OCI-LY1 (cell line): ENCODE measurements at regions not wholly inside any gene's neighbourhood (a gene's known extent, or its start where the extent isn't known, plus 50 kb on each side); places are given as distances from the start of the nearest gene placed in this dataset.

ENCODE experiments used
- H2AFZ ChIP-seq: fragments of 200-600 bp; sonication (generic), shearing (Covaris generic); 2 replicates; pipeline ENCODE4 v1.6.0; 2014; ENCODE audit warnings: antibody characterized with exemption, mild to moderate bottlenecking, low read length
- H3F3A ChIP-seq: fragments of 200-600 bp; sonication (generic), shearing (Covaris generic); 2 replicates; pipeline ENCODE4 v1.6.0; 2014; ENCODE audit warnings: mild to moderate bottlenecking, antibody characterized with exemption, low read length, moderate library complexity; ENCODE audit not compliant: insufficient read depth
- H3K27ac ChIP-seq: fragments of 200-600 bp; sonication (generic); 2 replicates; pipeline ENCODE4 v1.5.1; 2014; ENCODE audit warnings: low read length, mixed run types, mild to moderate bottlenecking, low read depth; ENCODE audit not compliant: poor library complexity, severe bottlenecking
- H3K27me3 ChIP-seq: fragments of 200-600 bp; sonication (generic); 2 replicates; pipeline ENCODE4 v1.6.0; 2014; ENCODE audit warnings: antibody characterized with exemption, mild to moderate bottlenecking, low read length, moderate library complexity; ENCODE audit not compliant: insufficient read depth
- H3K36me3 ChIP-seq: fragments of 200-600 bp; sonication (generic); 2 replicates; pipeline ENCODE4 v1.6.1; 2014; ENCODE audit warnings: mild to moderate bottlenecking, antibody characterized with exemption, low read length, moderate library complexity, mixed read lengths; ENCODE audit not compliant: insufficient read depth
- H3K4me1 ChIP-seq: fragments of 200-600 bp; sonication (generic); 2 replicates; pipeline ENCODE4 v1.5.1; 2014; ENCODE audit warnings: mild to moderate bottlenecking, low read length, moderate library complexity; ENCODE audit not compliant: insufficient read depth, severe bottlenecking
- H3K4me2 ChIP-seq: fragments of 200-600 bp; sonication (generic), shearing (Covaris generic); 2 replicates; pipeline ENCODE4 v1.6.1; 2014; ENCODE audit warnings: low read length
- H3K4me3 ChIP-seq: fragments of 200-600 bp; sonication (generic); 2 replicates; pipeline ENCODE4 v1.5.1; 2014; ENCODE audit warnings: low read length, low read depth, mild to moderate bottlenecking, mixed read lengths; ENCODE audit not compliant: poor library complexity, severe bottlenecking
- H3K79me2 ChIP-seq: fragments of 200-600 bp; shearing (Covaris generic); 2 replicates; pipeline ENCODE4 v1.6.1; 2016; ENCODE audit warnings: mixed run types, low read length, mixed read lengths; ENCODE audit not compliant: insufficient read depth
- H3K9ac ChIP-seq: fragments of 200-600 bp; sonication (generic), shearing (Covaris generic); 2 replicates; pipeline ENCODE4 v1.6.1; 2014; ENCODE audit warnings: mild to moderate bottlenecking, low read length, mixed read lengths
- H3K9me2 ChIP-seq: fragments of 200-600 bp; sonication (generic), shearing (Covaris generic); 2 replicates; pipeline ENCODE4 v1.6.1; 2014; ENCODE audit warnings: low read depth, mild to moderate bottlenecking, low read length, mixed read lengths
- H3K9me3 ChIP-seq: fragments of 200-600 bp; shearing (Covaris generic); 2 replicates; pipeline ENCODE4 v1.6.1; 2014; ENCODE audit warnings: low read length, mixed read lengths
- H4K20me1 ChIP-seq: fragments of 200-600 bp; sonication (generic), shearing (Covaris generic); 2 replicates; pipeline ENCODE4 v1.6.0; 2016; ENCODE audit warnings: mild to moderate bottlenecking, low read length; ENCODE audit not compliant: insufficient read depth
- EZH2 ChIP-seq: fragments of 200-600 bp; sonication (generic), shearing (Covaris generic); IDR thresholded peaks from 2 replicates; pipeline ENCODE4 v1.8.0; 2017; ENCODE audit warnings: borderline replicate concordance, mixed run types, mild to moderate bottlenecking, antibody characterized with exemption, low read length, moderate library complexity, mixed read lengths
- TF ChIP-seq, protein P1 (sequence below): fragments of 200-600 bp; sonication (generic), shearing (Covaris generic); IDR thresholded peaks from 2 replicates; pipeline ENCODE4 v1.5.1; 2017; ENCODE audit warnings: mild to moderate bottlenecking, antibody characterized with exemption, low read length, moderate library complexity, mixed read lengths

DNA sequence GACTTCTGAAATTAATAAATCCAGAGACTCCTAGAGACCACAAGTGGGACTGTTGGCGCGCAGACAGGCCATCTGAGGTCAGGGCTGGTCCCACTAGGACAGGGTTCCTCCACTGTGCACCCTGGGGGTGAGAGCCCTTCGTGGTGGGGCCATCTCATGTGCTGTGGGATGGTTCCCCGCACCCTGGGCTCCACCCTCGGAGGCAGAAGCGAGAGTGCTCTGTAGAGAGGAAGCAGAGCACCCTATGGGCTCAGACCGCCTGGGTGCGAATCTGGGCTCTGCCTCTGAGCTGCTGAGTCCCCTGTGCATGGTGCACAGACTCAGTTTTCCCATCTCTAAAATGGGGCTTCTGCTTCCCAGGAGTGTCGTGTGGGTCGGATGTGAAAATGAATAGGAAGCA lies 227.3 kb downstream of the NPHP4 start:
- H3K9ac ChIP-seq = no peak overlapping the region
- TF ChIP-seq, protein P1, sequence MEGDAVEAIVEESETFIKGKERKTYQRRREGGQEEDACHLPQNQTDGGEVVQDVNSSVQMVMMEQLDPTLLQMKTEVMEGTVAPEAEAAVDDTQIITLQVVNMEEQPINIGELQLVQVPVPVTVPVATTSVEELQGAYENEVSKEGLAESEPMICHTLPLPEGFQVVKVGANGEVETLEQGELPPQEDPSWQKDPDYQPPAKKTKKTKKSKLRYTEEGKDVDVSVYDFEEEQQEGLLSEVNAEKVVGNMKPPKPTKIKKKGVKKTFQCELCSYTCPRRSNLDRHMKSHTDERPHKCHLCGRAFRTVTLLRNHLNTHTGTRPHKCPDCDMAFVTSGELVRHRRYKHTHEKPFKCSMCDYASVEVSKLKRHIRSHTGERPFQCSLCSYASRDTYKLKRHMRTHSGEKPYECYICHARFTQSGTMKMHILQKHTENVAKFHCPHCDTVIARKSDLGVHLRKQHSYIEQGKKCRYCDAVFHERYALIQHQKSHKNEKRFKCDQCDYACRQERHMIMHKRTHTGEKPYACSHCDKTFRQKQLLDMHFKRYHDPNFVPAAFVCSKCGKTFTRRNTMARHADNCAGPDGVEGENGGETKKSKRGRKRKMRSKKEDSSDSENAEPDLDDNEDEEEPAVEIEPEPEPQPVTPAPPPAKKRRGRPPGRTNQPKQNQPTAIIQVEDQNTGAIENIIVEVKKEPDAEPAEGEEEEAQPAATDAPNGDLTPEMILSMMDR = no peak
- TF ChIP-seq EZH2 = no peak
- no peaks in the 10 kb centered on the region for H4K20me1 ChIP-seq
- no peaks in the 10 kb centered on the region for H3K4me1 ChIP-seq
- no peak overlapping the region for H3K27ac ChIP-seq
- H3K9me3 ChIP-seq = no peaks in the 10 kb centered on the region
- H3K36me3 ChIP-seq = no peaks in the 10 kb centered on the region
- no peak overlapping the region for H2AFZ ChIP-seq
- peaks cover 9% of the 10 kb centered on the region; the same call in 1 of the 2 replicates for H3K27me3 ChIP-seq
- H3K4me3 ChIP-seq = no peak overlapping the region
- H3K4me2 ChIP-seq = no peak overlapping the region
- no peaks in the 10 kb centered on the region for H3K9me2 ChIP-seq
- no peaks in the 10 kb centered on the region for H3F3A ChIP-seq
- no peaks in the 10 kb centered on the region for H3K79me2 ChIP-seq

DNA sequence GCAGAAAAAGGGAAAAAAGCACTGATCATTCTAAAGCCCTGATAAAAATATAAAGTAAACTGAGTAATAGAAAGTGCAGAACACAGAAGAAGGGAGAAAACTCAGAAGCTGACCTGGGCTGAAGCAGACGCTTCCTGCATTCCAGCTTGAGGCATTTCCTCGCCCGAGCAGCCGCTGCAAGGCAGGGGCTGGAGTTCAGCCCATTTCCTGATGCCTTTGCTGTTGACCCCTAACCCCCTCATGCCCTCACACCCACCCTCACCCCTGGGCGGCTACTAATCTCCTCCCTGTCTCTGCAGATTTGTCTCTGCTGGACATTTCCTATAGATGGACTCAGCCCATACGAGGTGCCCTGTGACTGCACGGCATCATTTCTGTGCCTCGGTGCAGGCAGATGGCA lies 227.8 kb downstream of the NPHP4 start:
- H3F3A ChIP-seq = no peaks in the 10 kb centered on the region
- no peaks in the 10 kb centered on the region for H3K9me2 ChIP-seq
- no peak overlapping the region for H3K27ac ChIP-seq
- no peak overlapping the region for H2AFZ ChIP-seq
- no peaks in the 10 kb centered on the region for H3K4me1 ChIP-seq
- peaks cover 9% of the 10 kb centered on the region; the same call in 1 of the 2 replicates for H3K27me3 ChIP-seq
- no peaks in the 10 kb centered on the region for H4K20me1 ChIP-seq
- no peaks in the 10 kb centered on the region for H3K79me2 ChIP-seq
- H3K4me2 ChIP-seq = no peak overlapping the region
- no peak overlapping the region for H3K9ac ChIP-seq
- TF ChIP-seq, protein P1 = no peak
- no peak for TF ChIP-seq EZH2
- H3K9me3 ChIP-seq = no peaks in the 10 kb centered on the region
- H3K36me3 ChIP-seq = no peaks in the 10 kb centered on the region
- no peak overlapping the region for H3K4me3 ChIP-seq

DNA sequence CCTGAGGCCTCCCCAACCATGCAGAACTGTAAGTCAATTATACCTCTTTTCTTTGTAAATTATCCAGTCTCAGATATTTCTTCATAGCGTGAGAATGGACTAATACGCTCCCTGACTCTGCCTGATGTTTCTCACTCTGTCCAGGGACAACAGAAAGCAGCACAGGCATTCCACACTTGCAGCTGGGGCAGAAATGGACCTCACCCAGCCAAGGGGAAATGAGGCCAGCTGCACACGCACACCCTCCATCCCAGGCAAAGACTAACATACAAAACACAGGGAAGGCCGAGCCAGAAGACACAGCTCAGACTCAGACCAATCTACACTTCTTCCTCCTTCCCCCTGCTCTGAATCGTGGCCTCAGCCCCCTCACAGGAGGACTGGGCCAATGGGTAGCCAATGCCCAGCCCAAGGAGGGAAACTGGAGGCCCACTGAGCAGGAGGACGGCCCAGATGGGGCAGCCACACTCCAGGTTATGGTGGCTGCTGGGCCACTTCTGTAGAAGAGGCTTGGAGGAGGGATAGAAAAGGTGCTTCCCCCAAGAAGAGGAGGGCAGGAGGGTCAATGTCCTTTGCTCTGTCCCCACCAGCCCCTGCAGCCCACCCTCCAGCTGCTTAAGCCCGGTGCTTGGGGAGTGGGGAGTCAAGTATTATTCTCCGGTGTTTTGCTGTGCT lies 228.4 kb downstream of the NPHP4 start:
- H3K9me3 ChIP-seq = no peaks in the 10 kb centered on the region
- no peaks in the 10 kb centered on the region for H3K36me3 ChIP-seq
- H3F3A ChIP-seq = no peaks in the 10 kb centered on the region
- H3K27me3 ChIP-seq = peaks cover 9% of the 10 kb centered on the region; the same call in 1 of the 2 replicates
- no peak overlapping the region for H3K27ac ChIP-seq
- H2AFZ ChIP-seq = no peak overlapping the region
- no peaks in the 10 kb centered on the region for H3K9me2 ChIP-seq
- no peak overlapping the region for H3K4me2 ChIP-seq
- TF ChIP-seq, protein P1 = no peak
- no peak for TF ChIP-seq EZH2
- H3K79me2 ChIP-seq = no peaks in the 10 kb centered on the region
- no peaks in the 10 kb centered on the region for H4K20me1 ChIP-seq
- no peak overlapping the region for H3K4me3 ChIP-seq
- no peaks in the 10 kb centered on the region for H3K4me1 ChIP-seq
- no peak overlapping the region for H3K9ac ChIP-seq
